Left renal cortex interstitium (tissue), 4 donors: ENCODE measurements at regions not wholly inside any gene's neighbourhood (a gene's known extent, or its start where the extent isn't known, plus 50 kb on each side); places are given as distances from the start of the nearest gene placed in this dataset.
"Not testable (repeated sequence)": the region's sequence is repeated elsewhere in the genome, so short reads cannot be mapped to it uniquely, and the experiment has no call there.

ENCODE experiments used
- DNase-seq, 4 donors: peaks; one replicate each; pipeline ENCODE4 v3.0.0-alpha.2; 2013; ENCODE audit warnings: low read depth in 4 of 4, low spot score in 2 of 4, missing footprints in 1 of 4

DNA sequence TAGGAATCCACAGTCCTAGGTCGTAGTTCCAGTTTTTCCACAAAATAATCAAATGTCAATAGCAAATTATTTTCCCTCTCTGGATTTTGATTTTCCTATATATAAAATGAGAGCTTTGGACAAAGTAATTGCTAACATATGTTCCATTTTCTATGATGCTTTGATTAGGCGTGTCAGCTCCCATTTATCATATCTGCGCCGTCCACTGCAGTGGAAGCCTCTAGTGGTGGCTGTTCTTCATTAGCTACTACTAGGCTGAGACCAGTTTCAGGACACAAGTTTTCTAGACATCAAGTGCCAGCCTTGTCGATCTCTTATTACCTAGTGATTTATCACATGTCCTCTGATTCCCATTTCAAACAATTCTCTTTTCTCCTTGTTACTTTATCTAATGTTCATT is 271.5 kb downstream of the TUSC7 start:
- DNase-seq = no peak

DNA sequence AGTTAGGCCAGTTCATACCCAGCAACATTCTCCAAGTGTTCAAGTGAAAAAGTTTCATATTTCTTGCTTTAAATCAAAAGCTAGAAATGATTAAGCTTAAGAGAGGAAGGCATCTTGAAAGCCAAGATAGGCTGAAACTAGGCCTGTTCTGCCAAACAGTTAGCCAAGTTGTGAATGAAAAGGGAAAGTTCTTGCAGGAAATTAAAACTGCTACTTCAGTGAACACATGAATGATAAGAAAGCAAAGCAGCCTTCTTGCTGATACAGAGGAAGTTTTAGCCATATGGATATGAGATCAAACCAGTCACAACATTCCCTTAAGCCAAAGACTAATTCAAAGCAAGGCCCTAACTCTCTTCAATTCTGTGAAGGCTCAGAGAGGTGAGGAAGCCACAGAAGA is 274.7 kb downstream of the TUSC7 start:
- DNase-seq = no peak

DNA sequence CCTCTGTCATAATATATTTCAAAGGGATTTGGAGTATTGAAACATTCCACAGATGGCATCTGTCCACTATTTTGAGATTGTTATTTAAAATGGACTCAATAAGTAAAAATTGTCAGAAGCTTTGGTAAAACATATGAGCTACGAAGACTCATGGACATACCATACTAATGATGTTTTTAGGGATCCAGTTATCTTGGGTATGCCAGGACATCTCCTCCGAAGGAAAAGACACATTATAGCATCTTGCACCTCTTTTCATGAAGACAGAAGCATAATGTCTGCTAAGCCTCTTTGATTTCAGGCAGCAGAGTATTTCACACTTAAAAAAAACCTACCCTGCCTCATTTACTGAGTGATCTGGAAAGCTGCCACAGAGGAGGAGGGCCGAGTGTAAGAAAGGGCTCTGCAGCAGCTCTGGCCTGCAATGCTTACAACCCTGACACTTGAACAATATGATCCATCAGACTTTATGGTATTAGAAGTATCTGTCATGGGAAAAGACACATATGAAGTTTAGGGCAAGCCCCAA is 284.8 kb downstream of the TUSC7 start:
- no peak for DNase-seq

DNA sequence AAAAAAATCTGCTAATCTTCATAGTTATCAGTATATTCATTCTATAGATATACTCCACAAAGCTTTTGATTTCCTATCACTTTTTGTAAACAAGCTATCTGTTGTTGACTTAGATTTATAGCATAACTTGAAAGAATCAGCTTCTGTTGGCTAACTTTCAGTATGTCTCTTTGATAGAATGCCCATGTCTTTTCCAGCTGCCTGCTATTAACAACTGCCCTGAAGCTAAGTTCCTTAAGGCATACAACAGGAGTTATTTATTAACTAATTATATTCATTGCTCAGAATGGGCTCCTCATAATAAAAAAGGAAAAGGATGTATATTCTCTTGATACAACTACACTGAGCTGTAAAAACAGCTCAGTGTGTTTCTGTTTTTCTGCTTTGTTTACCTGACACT is 293.9 kb downstream of the TUSC7 start:
- no peak for DNase-seq

DNA sequence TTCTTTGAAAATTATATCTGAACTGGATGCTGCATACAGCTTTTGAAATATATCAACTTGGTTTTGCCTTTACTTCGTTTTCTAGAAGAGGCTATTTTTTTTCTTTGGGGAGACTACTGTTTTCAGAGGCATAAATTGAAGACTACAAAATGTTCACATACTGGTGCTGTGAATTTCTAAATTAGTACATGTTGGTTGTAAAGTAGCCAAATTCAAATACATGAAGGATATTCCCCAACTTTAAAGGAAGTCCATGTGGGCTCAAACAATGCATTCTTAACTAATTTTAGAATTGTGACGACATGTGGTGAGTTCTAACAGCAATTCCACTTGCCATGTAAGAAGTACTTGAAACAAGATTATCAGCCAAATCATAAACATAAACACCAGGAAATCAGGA is 295.7 kb downstream of the TUSC7 start:
- DNase-seq = no peak

DNA sequence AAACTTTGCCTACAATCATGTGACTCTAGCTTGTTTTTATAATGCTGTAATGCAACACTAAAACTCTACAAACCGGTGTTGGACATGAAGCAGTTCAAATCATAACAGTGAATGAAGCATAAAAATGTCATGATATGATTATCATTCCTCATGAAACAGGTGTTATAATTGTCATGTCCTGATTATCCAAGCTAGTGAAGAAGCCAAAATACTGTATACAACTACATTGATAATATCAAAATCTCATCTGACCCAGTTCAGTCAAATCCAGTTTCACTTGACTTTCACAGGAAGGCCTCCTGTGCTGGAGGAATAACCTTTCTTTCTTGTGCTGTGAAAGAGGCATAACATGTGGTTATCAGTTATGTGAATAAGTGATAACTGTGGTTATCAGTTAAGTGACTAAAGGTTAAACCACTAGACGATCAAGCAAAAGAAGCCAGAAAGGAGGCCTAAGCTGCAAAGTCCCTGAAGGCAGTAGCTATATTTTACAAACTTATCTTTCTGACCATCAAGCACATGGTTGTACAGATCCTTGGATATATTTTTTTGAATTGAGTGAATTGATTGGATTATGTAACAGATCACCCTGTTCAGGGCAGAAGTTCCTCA is 296.4 kb downstream of the TUSC7 start:
- DNase-seq = no peak

DNA sequence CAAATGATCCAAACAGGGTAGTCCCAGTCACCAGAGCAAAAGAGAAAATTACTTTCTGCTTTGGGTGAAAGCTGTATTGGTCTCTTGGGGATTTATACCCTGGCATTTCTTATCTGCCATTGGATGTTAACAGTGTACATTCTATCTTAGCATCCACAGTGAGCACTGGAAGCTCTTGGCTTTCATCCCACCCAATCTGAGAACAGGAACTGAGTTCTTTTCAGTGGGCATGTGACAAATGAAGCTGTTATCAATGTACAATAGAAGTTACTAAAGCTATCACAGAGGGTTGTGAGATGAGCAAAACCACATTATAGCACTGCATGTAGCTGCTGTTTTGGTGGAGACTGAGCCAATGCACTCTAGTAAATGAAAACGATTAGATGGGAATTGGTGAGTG is 300.7 kb downstream of the TUSC7 start:
- no peak for DNase-seq

DNA sequence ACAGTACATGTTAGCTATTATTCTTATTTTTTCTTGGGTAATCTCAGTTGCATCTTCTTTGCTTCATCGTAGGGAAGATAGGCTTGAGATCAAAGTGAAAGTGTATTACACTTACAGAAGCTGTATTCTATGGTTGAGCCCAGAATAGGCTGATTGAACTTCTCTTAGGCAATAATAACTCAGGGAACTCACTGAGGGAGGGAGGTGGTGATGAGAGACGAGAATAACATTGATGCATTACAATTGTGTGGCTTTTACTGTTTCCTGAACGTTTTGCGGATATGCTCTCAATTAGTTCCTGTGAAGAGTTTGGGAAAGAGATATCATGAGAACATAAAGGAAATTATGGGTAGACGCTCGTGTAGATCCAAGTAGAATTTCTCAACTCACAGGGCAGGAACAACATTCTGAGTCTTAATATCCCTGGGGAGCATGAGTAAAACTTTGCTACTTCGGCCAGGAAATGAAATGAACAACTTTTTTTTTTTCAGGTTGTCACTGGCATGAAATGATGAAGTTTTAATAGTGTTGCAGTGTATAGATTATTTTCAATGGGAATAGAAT is 302.2 kb downstream of the TUSC7 start:
- DNase-seq = no peak

DNA sequence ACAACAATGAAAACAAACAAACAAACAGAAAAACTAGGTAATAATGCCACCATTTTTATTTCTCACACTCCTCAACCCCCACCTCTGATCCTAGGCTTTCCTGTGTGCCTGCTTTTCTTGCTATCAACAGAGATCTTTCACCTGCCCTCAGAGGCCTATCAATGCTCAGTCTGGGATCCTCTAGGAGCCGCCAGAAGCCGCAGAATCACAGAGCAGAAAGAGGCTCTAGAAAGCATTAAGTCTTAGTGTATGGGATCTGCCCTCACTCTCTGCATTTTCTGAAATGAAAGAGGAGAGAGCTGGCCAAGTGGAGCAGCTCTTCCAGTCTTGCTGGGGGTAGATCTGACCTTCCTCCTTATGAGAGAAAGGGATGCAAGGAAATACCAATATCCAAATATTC is 306.8 kb downstream of the TUSC7 start:
- DNase-seq = no peak

DNA sequence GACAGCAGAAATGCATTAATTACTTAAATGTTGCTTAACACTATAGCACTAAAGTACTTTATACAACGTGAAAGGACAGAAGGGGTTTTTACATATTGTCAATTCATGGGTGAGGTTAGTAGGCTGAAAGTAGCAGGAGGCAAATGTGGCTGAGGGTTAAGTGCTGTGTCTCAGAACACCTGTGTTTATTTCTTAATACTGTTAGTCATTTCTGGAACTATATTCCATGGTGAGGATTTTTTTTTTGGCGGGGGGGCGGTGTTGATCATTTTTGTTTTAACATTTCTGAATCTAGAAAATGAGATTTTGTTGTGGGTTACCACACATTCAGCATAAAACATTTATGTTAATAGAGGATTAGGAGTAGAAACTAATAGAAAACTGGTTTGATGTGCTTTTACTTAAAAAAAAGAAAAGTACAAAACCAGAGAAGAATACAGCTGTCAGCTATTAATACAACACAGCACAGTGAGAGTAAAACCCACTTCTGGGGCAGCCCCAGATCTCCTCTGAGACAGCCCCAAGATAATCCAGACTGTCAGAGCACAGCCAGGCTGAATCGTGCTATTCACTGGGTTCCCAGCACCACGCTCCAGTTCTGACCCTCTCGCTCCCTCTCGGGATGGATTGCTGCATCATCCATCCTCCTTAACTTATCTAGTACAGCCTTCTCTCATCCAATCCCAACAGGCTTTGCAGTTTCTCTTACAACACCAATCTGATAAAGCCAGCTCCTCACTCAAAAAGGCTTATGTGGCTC is 307.7 kb downstream of the TUSC7 start:
- DNase-seq = no peak

DNA sequence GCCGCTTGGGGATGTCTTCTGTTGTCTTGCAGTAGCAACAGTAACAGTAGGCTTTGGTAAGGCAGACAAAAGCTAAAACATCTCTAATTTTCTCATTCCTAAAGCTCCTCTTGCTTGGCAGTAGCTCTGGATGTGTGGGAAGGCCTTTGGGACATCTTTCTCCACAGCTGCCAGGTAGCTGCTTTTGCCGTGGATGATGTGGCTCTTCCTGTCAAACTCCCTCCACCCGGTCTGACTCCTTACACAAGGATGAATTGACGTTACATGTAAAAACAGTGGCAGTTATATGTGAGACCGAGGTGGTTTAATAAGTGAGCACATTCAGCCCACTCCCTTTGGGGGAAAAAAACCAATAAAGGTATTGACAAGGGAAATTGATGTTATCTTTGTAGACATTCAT is 309.1 kb downstream of the TUSC7 start:
- no peak for DNase-seq

DNA sequence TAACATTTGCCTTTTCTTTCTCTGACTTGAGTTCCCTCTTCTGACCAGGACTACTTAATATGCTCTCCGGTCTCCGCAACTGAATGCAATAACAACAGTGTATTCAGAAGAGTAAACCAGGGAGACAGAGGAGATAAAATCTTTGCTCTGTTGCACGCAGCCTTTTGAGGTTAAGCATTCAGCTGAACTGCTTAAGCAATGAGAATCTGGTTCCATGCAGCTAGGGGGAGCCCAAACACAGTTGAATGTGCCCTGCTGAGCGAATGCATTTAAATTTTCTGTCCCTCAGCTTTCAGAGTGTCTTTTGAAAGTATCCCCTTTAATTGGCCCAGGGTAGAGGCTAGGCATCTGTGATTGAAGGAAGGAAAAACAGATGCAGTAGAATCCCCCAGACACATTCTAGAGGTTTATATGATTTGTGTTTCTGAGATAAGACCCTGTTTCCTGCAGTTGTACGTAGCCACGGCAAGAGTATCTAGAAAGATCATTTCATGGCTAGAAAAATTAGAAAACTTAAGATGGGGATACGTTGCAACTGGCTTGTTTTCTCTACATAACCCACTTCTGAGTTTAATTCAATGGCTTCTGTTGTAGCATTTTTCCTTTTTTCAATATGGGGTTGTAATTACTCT is 309.6 kb downstream of the TUSC7 start:
- DNase-seq = peak in 3 of 4 donors; percentile 41 to 56 (median 41)

DNA sequence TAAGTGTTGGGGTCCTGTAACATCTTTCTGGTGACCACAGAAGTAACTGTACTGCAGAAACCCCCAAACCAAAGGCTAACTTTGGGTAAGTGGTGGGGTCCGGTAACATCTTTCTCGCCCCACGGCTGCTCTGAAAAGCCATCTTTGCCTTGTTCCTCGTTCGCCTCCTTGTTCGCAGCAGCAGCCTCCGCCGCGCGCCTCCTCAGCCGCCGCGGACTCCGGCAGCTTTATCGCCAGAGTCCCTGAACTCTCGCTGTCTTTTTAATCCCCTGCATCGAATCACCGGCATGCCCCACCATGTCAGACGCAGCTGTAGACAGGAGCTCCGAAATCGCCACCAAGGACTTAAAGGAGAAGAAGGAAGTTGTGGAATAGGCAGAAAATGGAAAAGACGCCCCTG is 316.8 kb downstream of the TUSC7 start:
- no peak for DNase-seq

DNA sequence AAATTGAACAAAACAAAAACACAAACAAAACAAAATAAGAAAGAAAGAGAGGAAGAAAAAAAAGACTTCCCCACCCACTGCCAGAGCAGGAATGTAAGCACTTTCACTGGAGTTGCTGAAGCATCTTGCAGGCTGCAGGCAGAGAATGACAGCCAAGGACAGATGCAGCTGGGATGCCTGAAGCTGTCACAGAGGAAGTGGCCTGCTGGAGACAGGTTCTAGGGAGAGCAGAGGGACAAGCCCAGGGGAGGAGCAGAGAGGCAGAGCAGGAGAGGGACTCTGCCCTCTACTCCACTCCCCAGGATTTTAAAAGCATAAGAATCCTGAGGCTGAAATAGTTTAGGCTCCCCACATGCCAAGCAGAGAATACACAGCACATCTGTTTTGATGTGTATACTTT is 326.2 kb downstream of the TUSC7 start:
- no peak for DNase-seq

DNA sequence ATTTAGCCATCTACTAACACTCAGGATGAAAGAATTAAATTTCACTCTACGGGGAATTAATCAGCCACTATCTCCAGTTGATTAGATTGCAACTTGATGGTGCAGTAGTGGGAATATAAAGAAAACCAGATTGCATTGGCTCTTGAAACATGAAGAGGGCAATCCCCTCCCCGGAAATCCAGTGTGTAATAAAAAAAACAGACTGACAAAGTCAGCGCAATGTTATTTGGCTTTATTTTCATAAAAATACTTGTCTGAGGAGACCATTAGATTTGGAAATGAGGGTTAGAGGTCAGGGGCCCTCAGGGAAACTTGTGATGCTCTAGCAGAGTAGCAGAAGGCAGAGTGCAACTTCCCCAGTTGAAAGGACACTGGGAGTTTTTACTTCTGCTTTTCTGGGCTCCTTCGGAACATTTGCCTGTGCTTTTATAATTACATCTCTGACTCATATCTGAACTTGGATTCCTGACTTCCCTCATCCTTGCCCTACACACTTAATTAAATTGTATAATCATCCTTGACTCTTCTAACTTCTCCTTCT is 326.8 kb downstream of the TUSC7 start:
- DNase-seq = no peak

DNA sequence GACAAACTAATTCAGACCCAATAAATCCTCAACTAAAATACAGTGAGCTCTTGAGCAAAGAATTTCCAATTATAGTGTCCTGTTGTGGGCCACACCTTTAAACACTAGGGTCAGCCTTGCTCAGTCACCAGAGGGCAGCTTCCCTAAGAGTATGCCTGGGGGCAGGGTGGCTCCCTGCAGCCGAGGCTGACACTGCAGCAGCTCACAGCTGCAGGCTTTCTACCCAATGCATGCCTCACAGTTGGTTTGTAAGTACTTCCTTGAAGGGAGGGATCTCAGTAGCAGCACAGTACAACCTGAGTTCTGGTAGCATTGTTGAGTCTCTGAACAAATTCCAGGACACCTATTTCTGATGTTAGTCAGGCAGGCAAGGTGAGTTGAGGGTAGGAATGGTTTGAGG is 335.6 kb downstream of the TUSC7 start:
- DNase-seq = no peak

DNA sequence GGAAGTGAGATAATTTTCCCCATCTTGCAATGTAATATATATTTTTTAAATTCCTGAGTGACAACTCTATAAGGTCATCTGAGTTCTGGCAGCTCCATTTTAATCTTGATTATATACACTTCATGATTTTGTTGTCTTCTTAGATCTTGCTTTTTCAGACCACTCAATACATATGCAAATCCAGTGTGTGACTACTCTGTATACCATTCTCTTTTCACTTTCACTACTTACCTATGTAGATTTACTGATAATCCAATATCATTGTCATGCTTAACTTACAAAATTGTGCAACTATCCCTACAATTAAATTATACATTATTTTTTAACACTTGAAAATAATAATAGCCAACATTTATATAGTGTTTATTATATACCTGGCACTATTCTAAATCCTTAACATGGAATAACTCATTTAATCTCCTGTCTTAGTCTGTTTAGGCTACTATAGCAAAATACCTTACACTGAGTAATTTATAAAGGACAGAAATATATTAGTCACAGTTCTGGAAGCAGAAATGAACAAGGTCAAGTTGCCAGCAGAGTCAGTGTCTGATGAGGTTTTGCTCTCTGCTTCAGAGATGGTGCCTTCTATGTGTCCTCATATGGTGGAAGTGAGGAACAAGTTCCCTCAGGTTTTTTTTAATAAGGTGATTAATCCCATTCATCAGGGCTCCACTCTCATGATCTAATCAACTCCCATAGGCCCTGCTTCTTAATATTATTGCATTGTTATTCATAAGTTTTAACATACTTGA is 338.5 kb downstream of the TUSC7 start:
- no peak for DNase-seq

DNA sequence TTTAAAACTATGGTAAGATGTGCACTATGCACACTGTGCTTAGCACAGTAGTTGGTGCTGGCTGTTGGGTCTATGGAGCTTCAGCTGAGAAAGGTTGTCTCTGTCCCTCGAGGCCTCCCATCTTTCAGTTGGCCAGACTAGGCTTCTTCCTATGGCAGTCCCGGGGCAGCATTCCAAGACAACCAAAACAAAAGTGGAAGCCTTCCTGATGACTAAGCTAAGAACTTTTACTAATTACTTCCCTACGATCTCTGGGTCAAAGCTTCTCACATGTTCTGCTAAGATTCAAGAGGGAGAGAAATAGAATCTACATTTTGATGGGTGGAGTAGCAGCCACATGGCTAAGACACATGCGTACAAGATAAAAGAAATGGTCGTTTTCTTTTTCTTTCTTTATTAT is 342.8 kb downstream of the TUSC7 start:
- no peak for DNase-seq

DNA sequence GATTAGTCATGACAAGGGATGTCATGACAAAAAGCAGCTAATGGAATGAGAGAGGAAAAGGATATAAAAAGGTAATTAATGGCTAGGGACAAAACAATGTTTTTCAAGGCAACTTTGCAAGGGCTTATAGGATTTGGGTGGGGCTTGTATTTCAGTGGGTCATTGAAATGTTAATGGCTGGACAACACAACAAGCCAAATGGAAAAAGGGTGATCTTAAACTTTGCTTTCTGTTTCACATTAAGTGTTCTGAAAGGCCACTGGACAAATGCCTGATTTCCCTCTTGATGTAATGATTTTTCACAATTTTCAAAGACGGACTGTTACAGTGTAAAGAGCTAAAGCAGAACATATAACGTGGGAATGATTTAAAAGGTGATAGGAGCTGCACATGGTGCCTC is 345.0 kb downstream of the TUSC7 start:
- no peak for DNase-seq

DNA sequence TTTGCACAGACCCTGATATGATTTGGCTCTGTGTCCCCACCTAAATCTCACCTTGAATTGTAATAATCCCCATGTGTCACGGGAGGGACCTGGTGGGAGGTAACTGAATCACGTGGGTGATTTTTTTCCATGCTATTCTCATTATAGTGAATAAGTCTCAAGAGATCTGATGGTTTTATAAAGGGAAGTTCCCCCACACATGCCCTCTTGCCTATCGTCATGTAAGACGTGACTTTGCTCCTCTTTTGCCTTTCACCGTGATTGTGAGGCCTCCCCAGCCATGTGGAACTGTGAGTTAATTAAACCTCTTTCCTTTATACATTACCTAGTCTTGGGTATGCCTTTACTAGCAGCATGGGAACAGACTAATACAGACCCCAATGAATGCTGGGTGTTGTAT is 347.4 kb downstream of the TUSC7 start:
- DNase-seq = not testable (repeated sequence)
